Mesenchymal stem cell (in vitro differentiated cells and primary cell): ENCODE measurements at regions not wholly inside any gene's neighbourhood (a gene's known extent, or its start where the extent isn't known, plus 50 kb on each side); places are given as distances from the start of the nearest gene placed in this dataset.

Experiments
- DNase-seq: peaks from one replicate; pipeline ENCODE4 v3.0.0-alpha.2; 2013
- H2AFZ ChIP-seq: one replicate; pipeline ENCODE4 v1.6.1; 2013; ENCODE audit warnings: low read depth, mild to moderate bottlenecking, control low read depth, inconsistent platforms, low read length, moderate library complexity
- H2AK5ac ChIP-seq: 2 replicates; pipeline ENCODE4 v1.6.1; 2013; ENCODE audit warnings: low read length, moderate library complexity, mild to moderate bottlenecking, inconsistent platforms; ENCODE audit not compliant: severe bottlenecking
- H2BK120ac ChIP-seq: one replicate; pipeline ENCODE4 v1.6.1; 2013; ENCODE audit warnings: low read depth, mild to moderate bottlenecking, inconsistent platforms, low read length, moderate library complexity
- H2BK12ac ChIP-seq, 2 experiments: one replicate each; pipeline ENCODE4 v1.6.1; 2013; ENCODE audit warnings: inconsistent platforms in 2 of 2, low read length in 2 of 2, mild to moderate bottlenecking in 2 of 2, moderate library complexity in 2 of 2, control low read depth in 1 of 2
- H2BK15ac ChIP-seq: one replicate; pipeline ENCODE4 v1.6.1; 2013; ENCODE audit warnings: mild to moderate bottlenecking, low read depth, inconsistent platforms; ENCODE audit not compliant: poor library complexity, severe bottlenecking
- H2BK5ac ChIP-seq: 2 replicates; pipeline ENCODE4 v1.6.1; 2013; ENCODE audit warnings: low read depth, mild to moderate bottlenecking, low read length, control low read depth, inconsistent platforms; ENCODE audit not compliant: poor library complexity, severe bottlenecking
- H3K14ac ChIP-seq, 2 experiments: one replicate each; pipeline ENCODE4 v1.6.1; 2013; ENCODE audit warnings: inconsistent platforms in 2 of 2, low read length in 2 of 2, control low read depth in 1 of 2, mild to moderate bottlenecking in 1 of 2, moderate library complexity in 1 of 2
- H3K18ac ChIP-seq, 2 experiments: one replicate each; pipeline ENCODE4 v1.6.1; 2013; ENCODE audit warnings: inconsistent platforms in 2 of 2, low read length in 2 of 2, control low read depth in 1 of 2, low read depth in 1 of 2, mild to moderate bottlenecking in 1 of 2
- H3K23ac ChIP-seq, 2 experiments: one replicate each; pipeline ENCODE4 v1.6.1; 2013; ENCODE audit warnings: inconsistent platforms in 2 of 2, low read length in 2 of 2, mild to moderate bottlenecking in 2 of 2, moderate library complexity in 2 of 2, control low read depth in 1 of 2
- H3K27ac ChIP-seq: 2 replicates; pipeline ENCODE4 v1.5.1; 2013; ENCODE audit warnings: mild to moderate bottlenecking, moderate library complexity, low read length, control low read depth, inconsistent platforms; ENCODE audit not compliant: poor library complexity, severe bottlenecking
- H3K27me3 ChIP-seq, 2 experiments: 2 replicates each; pipeline versions ENCODE4 v1.6.1 to v1.7.0; 2013; ENCODE audit warnings: low read length in 2 of 2, mild to moderate bottlenecking in 2 of 2, moderate library complexity in 2 of 2, control low read depth in 1 of 2, inconsistent platforms in 1 of 2; ENCODE audit not compliant: control insufficient read depth in 1 of 2, insufficient read depth in 1 of 2
- H3K36me3 ChIP-seq, 2 experiments: 2 replicates each; pipeline versions ENCODE4 v1.6.1 to v1.7.0; 2013; ENCODE audit warnings: low read length in 2 of 2, control low read depth in 1 of 2, inconsistent platforms in 1 of 2, low read depth in 1 of 2, mild to moderate bottlenecking in 1 of 2; ENCODE audit not compliant: insufficient read depth in 2 of 2, control insufficient read depth in 1 of 2
- H3K4ac ChIP-seq, 2 experiments: one replicate each; pipeline ENCODE4 v1.6.1; 2013; ENCODE audit warnings: inconsistent platforms in 2 of 2, low read length in 2 of 2, mild to moderate bottlenecking in 2 of 2, moderate library complexity in 2 of 2, control low read depth in 1 of 2, low read depth in 1 of 2
- H3K4me1 ChIP-seq: 2 replicates; pipeline ENCODE4 v1.6.1; 2013; ENCODE audit warnings: low read depth, low read length, control low read depth; ENCODE audit not compliant: control insufficient read depth, insufficient read depth
- H3K4me2 ChIP-seq: 2 replicates; pipeline ENCODE4 v1.6.1; 2013; ENCODE audit warnings: low read length, mild to moderate bottlenecking, inconsistent platforms; ENCODE audit not compliant: poor library complexity, severe bottlenecking
- H3K4me3 ChIP-seq, 2 experiments: 2 replicates each; pipeline versions ENCODE4 v1.5.1 to v1.7.0; 2013; ENCODE audit warnings: low read length in 2 of 2, mild to moderate bottlenecking in 2 of 2, control low read depth in 1 of 2, low read depth in 1 of 2; ENCODE audit not compliant: insufficient read depth in 1 of 2
- H3K79me1 ChIP-seq: replicated peaks from 2 replicates; pipeline ENCODE4 v1.6.1; 2013; ENCODE audit warnings: mild to moderate bottlenecking, control low read depth, low read length, inconsistent platforms; ENCODE audit not compliant: poor library complexity, severe bottlenecking
- H3K9ac ChIP-seq: 2 replicates; pipeline ENCODE4 v1.7.0; 2013; ENCODE audit warnings: mild to moderate bottlenecking, low read length, moderate library complexity
- H3K9me3 ChIP-seq: 2 replicates; pipeline ENCODE4 v1.7.0; 2013; ENCODE audit warnings: mild to moderate bottlenecking, low read length; ENCODE audit not compliant: control insufficient read depth
- H4K8ac ChIP-seq: one replicate; pipeline ENCODE4 v1.6.1; 2013; ENCODE audit warnings: inconsistent platforms, mild to moderate bottlenecking, low read length, moderate library complexity
- H4K91ac ChIP-seq: one replicate; pipeline ENCODE4 v1.6.1; 2013; ENCODE audit warnings: mild to moderate bottlenecking, low read length, inconsistent platforms
- WGBS: methylation state at CpG from one replicate; pipeline ENCODE4 v1.1.7; 2013; ENCODE audit warnings: mixed read lengths; 5-methylcytosine and 5-hydroxymethylcytosine counted together

DNA sequence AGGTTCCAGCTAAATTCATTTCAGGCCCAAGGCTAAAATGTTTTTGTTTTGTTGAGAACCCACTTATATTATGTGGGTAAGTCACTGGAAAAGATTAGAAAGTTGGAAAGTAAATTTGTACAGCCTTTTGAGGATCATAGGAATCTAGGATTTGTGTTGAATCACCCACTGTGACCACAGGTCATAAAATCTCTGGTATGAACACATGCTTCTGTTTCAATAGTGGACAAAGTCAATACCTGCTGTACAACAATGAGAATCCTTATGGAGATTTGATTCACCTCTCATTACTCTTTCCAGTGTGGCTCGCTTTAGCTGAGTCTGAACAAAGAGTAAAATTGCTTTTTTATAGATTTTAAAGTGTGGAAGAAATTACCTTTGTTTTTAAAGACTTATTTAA lies 369.5 kb downstream of the TMEM167A start:
- no peak overlapping the region for H3K4ac ChIP-seq
- H3K9ac ChIP-seq: no peak overlapping the region
- H2AK5ac ChIP-seq: no peak overlapping the region
- no peak overlapping the region for H3K4me3 ChIP-seq
- no peak overlapping the region for H3K23ac ChIP-seq
- H3K4me1 ChIP-seq: peaks cover 3% of the 10 kb centered on the region
- H2AFZ ChIP-seq: no peak overlapping the region
- H3K9me3 ChIP-seq: no peaks in the 10 kb centered on the region
- H4K91ac ChIP-seq: no peak overlapping the region
- no CpG with 5 or more reads among the region's 1 CpG for WGBS
- no peaks in the 10 kb centered on the region for H3K27me3 ChIP-seq
- no peak for DNase-seq
- no peak overlapping the region for H2BK15ac ChIP-seq
- no peak overlapping the region for H2BK5ac ChIP-seq
- H3K36me3 ChIP-seq: no peaks in the 10 kb centered on the region
- no peak overlapping the region for H2BK120ac ChIP-seq
- no peak overlapping the region for H2BK12ac ChIP-seq
- H3K14ac ChIP-seq: no peak overlapping the region
- H3K18ac ChIP-seq: no peak overlapping the region
- H4K8ac ChIP-seq: no peak overlapping the region
- no peak overlapping the region for H3K4me2 ChIP-seq
- no peak overlapping the region for H3K27ac ChIP-seq
- H3K79me1 ChIP-seq: no peaks in the 10 kb centered on the region

- no peak overlapping the region for H4K91ac ChIP-seq
- no peak overlapping the region for H2BK5ac ChIP-seq
- H4K8ac ChIP-seq: no peak overlapping the region
These were observed 372.8 kb downstream of the TMEM167A start for GRCh38 chr5:82704381-82704780.

DNA sequence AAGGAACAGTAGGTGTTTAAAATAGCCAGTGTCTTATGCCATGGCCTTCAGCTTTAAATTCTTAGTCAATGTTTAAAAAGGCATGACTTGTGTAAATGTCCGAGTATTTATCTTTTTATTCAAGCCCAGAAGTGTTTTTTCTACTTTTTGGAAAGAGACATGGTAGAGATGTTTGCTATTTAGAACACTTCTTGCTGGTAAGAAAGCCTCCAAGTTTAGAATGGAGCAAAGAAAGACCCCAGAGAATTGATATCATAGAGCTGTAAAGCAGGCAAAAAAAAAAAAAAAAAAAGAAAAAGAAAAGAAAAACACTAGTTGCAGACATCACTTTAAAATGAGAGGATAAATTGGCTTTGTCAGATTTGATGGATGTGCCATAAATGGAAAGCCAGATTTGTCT lies 375.1 kb downstream of the TMEM167A start:
- no peak overlapping the region for H3K14ac ChIP-seq
- H3K27ac ChIP-seq: no peak overlapping the region
- H3K27me3 ChIP-seq: peaks cover 0 to 5% of the 10 kb centered on the region in 2 experiments
- H3K4me2 ChIP-seq: no peak overlapping the region
- no peak overlapping the region for H2AK5ac ChIP-seq
- H3K23ac ChIP-seq: no peak overlapping the region
- H2AFZ ChIP-seq: no peak overlapping the region
- no peak overlapping the region for H4K91ac ChIP-seq
- no CpG with 5 or more reads among the region's 1 CpG for whole genome bisulfite sequencing
- no peak overlapping the region for H4K8ac ChIP-seq
- H2BK120ac ChIP-seq: no peak overlapping the region
- H2BK15ac ChIP-seq: no peak overlapping the region
- no peaks in the 10 kb centered on the region for H3K36me3 ChIP-seq
- H3K18ac ChIP-seq: no peak overlapping the region
- DNase-seq: no peak
- no peaks in the 10 kb centered on the region for H3K79me1 ChIP-seq
- no peak overlapping the region for H3K4ac ChIP-seq
- no peaks in the 10 kb centered on the region for H3K9me3 ChIP-seq
- H3K4me3 ChIP-seq: no peak overlapping the region
- H2BK5ac ChIP-seq: no peak overlapping the region
- no peaks in the 10 kb centered on the region for H3K4me1 ChIP-seq
- no peak overlapping the region for H3K9ac ChIP-seq
- no peak overlapping the region for H2BK12ac ChIP-seq

More at GRCh38 chr5:82704381-82704780, 372.8 kb downstream of the TMEM167A start:
- WGBS: 89% methylated on average over 2 of the region's 2 CpGs
- Histone ChIP-seq H3K18ac (no peak overlapping the region), H3K14ac (no peak overlapping the region), H3K79me1 (no peaks in the 10 kb centered on the region), H3K23ac (no peak overlapping the region), H3K4ac (no peak overlapping the region), H3K4me3 (no peak overlapping the region), H3K27ac (no peak overlapping the region), H3K9me3 (no peaks in the 10 kb centered on the region), H3K36me3 (no peaks in the 10 kb centered on the region), H2AFZ (no peak overlapping the region), H2BK15ac (no peak overlapping the region), H2BK120ac (no peak overlapping the region), H2BK12ac (no peak overlapping the region), H3K4me1 (peaks cover 3% of the 10 kb centered on the region), H2AK5ac (no peak overlapping the region), H3K27me3 (peaks cover 0 to 5% of the 10 kb centered on the region in 2 experiments), H3K9ac (no peak overlapping the region), H3K4me2 (no peak overlapping the region)
- DNase-seq: no peak

DNA sequence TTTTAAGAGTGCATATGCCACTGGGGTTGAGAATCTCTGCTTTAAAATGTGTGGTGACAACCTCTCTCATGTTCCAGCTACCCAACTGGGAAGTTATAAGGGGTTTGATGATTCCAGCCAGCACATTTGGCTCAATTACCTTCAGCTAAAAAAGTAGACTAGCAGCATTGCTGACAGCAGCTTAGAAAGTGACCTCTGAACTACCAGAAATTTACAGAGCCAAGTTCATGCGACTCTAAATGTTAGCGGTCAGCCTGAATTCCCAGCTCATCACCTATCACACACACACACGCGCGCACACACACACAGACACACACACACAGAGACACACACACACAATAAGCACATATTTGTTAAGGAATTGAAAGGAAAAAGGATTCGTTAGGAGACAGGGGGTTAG lies 377.5 kb downstream of the TMEM167A start:
- Histone ChIP-seq H3K79me1 (no peaks in the 10 kb centered on the region), H3K4me1 (no peaks in the 10 kb centered on the region), H3K23ac (no peak overlapping the region), H2BK5ac (no peak overlapping the region), H2BK12ac (no peak overlapping the region), H2AFZ (no peak overlapping the region), H3K27ac (no peak overlapping the region), H3K4me2 (no peak overlapping the region), H2AK5ac (no peak overlapping the region), H3K18ac (no peak overlapping the region), H3K4me3 (no peak overlapping the region), H3K36me3 (no peaks in the 10 kb centered on the region), H3K9me3 (no peaks in the 10 kb centered on the region), H3K27me3 (peaks cover 0 to 5% of the 10 kb centered on the region in 2 experiments), H3K9ac (no peak overlapping the region), H2BK120ac (no peak overlapping the region), H3K4ac (no peak overlapping the region), H4K8ac (no peak overlapping the region), H3K14ac (no peak overlapping the region), H4K91ac (no peak overlapping the region), H2BK15ac (no peak overlapping the region)
- DNase-seq: no peak
- 94% methylated on average over 2 of the region's 6 CpGs for WGBS
